ENCODE measurements at regions not wholly inside any gene's neighbourhood (a gene's known extent, or its start where the extent isn't known, plus 50 kb on each side); places are given as distances from the start of the nearest gene placed in this dataset.
"Not testable (repeated sequence)": the region's sequence is repeated elsewhere in the genome, so short reads cannot be mapped to it uniquely, and the experiment has no call there.

GRCh38 chr5:166576323-166576722 is 1715.1 kb upstream of the WWC1 start:
- no peaks in the 10 kb centered on the region for H3K36me3 Mint-ChIP-seq
- no peak overlapping the region for H3K27ac Mint-ChIP-seq
- no peak for ATAC-seq
- H3K27me3 Mint-ChIP-seq = no peaks in the 10 kb centered on the region
- H3K4me1 Mint-ChIP-seq = no peaks in the 10 kb centered on the region
- no peak overlapping the region for H3K4me3 Mint-ChIP-seq
- peaks cover 4% of the 10 kb centered on the region for H3K9me3 Mint-ChIP-seq

- H3K4me1 Mint-ChIP-seq = no peaks in the 10 kb centered on the region
- H3K9me3 Mint-ChIP-seq = peaks cover 6% of the 10 kb centered on the region
- no peak overlapping the region for H3K4me3 Mint-ChIP-seq
- H3K27me3 Mint-ChIP-seq = no peaks in the 10 kb centered on the region
- no peak overlapping the region for H3K27ac Mint-ChIP-seq
- no peak for ATAC-seq
- H3K36me3 Mint-ChIP-seq = no peaks in the 10 kb centered on the region
Observed at GRCh38 chr5:166581826-166582225, 1709.6 kb upstream of the WWC1 start.

- no peak for ATAC-seq
- peaks cover 6% of the 10 kb centered on the region for H3K9me3 Mint-ChIP-seq
- no peaks in the 10 kb centered on the region for H3K36me3 Mint-ChIP-seq
- H3K4me3 Mint-ChIP-seq = no peak overlapping the region
- H3K4me1 Mint-ChIP-seq = no peaks in the 10 kb centered on the region
- no peak overlapping the region for H3K27ac Mint-ChIP-seq
- no peaks in the 10 kb centered on the region for H3K27me3 Mint-ChIP-seq
Observed at GRCh38 chr5:166582416-166582815, 1709.0 kb upstream of the WWC1 start.

- Mint-ChIP-seq H3K4me3 (no peak overlapping the region), H3K9me3 (peaks cover 4% of the 10 kb centered on the region), H3K27ac (no peak overlapping the region), H3K27me3 (no peaks in the 10 kb centered on the region), H3K4me1 (no peaks in the 10 kb centered on the region), H3K36me3 (no peaks in the 10 kb centered on the region)
- no peak for ATAC-seq
Observed at GRCh38 chr5:166594567-166594966, 1696.9 kb upstream of the WWC1 start.

- Mint-ChIP-seq H3K36me3 (no peaks in the 10 kb centered on the region), H3K27ac (no peak overlapping the region), H3K4me1 (no peaks in the 10 kb centered on the region), H3K4me3 (no peak overlapping the region), H3K27me3 (no peaks in the 10 kb centered on the region), H3K9me3 (peaks cover 6% of the 10 kb centered on the region)
- no peak for ATAC-seq
Observed at GRCh38 chr5:166595274-166595951, 1696.0 kb upstream of the WWC1 start.

GRCh38 chr5:166596043-166596442 is 1695.4 kb upstream of the WWC1 start:
- Mint-ChIP-seq H3K27ac (no peak overlapping the region), H3K4me1 (no peaks in the 10 kb centered on the region), H3K27me3 (no peaks in the 10 kb centered on the region), H3K4me3 (no peak overlapping the region), H3K36me3 (no peaks in the 10 kb centered on the region), H3K9me3 (peaks cover 6% of the 10 kb centered on the region)
- no peak for ATAC-seq

GRCh38 chr5:166602271-166602670 is 1689.2 kb upstream of the WWC1 start:
- Mint-ChIP-seq H3K36me3 (no peaks in the 10 kb centered on the region), H3K27me3 (no peaks in the 10 kb centered on the region), H3K9me3 (peaks cover 16% of the 10 kb centered on the region), H3K27ac (no peak overlapping the region), H3K4me1 (no peaks in the 10 kb centered on the region), H3K4me3 (no peak overlapping the region)
- no peak for ATAC-seq

- Mint-ChIP-seq H3K9me3 (peaks cover 7% of the 10 kb centered on the region), H3K27me3 (no peaks in the 10 kb centered on the region), H3K4me3 (no peak overlapping the region), H3K27ac (no peak overlapping the region), H3K36me3 (no peaks in the 10 kb centered on the region), H3K4me1 (no peaks in the 10 kb centered on the region)
- no peak for ATAC-seq
Observed at GRCh38 chr5:166617507-166617906, 1673.9 kb upstream of the WWC1 start.

- no peaks in the 10 kb centered on the region for H3K36me3 Mint-ChIP-seq
- peaks cover 9% of the 10 kb centered on the region for H3K9me3 Mint-ChIP-seq
Observed at GRCh38 chr5:166618526-166618925, 1672.9 kb upstream of the WWC1 start.

GRCh38 chr5:166624573-166624972 is 1666.9 kb upstream of the WWC1 start:
- ATAC-seq = no peak
- Mint-ChIP-seq H3K27ac (no peak overlapping the region), H3K4me3 (no peak overlapping the region), H3K36me3 (no peaks in the 10 kb centered on the region), H3K4me1 (no peaks in the 10 kb centered on the region), H3K9me3 (peaks cover 6% of the 10 kb centered on the region), H3K27me3 (no peaks in the 10 kb centered on the region)

More at GRCh38 chr5:166618526-166618925, 1672.9 kb upstream of the WWC1 start:
- no peaks in the 10 kb centered on the region for H3K27me3 Mint-ChIP-seq
- no peak overlapping the region for H3K27ac Mint-ChIP-seq
- ATAC-seq = no peak
- no peak overlapping the region for H3K4me3 Mint-ChIP-seq
- no peaks in the 10 kb centered on the region for H3K4me1 Mint-ChIP-seq

- Mint-ChIP-seq H3K9me3 (peaks cover 6% of the 10 kb centered on the region), H3K27ac (no peak overlapping the region), H3K4me1 (no peaks in the 10 kb centered on the region), H3K36me3 (no peaks in the 10 kb centered on the region), H3K27me3 (no peaks in the 10 kb centered on the region), H3K4me3 (no peak overlapping the region)
- ATAC-seq = no peak
Observed at GRCh38 chr5:166625210-166625865, 1666.1 kb upstream of the WWC1 start.

GRCh38 chr5:166637295-166637694 is 1654.2 kb upstream of the WWC1 start:
- Mint-ChIP-seq H3K4me3 (no peak overlapping the region), H3K27ac (no peak overlapping the region), H3K4me1 (no peaks in the 10 kb centered on the region), H3K9me3 (no peaks in the 10 kb centered on the region), H3K36me3 (no peaks in the 10 kb centered on the region), H3K27me3 (no peaks in the 10 kb centered on the region)
- ATAC-seq = no peak

GRCh38 chr5:166639151-166639550 is 1652.3 kb upstream of the WWC1 start:
- peak; percentile 34 for ATAC-seq
- H3K9me3 Mint-ChIP-seq = no peaks in the 10 kb centered on the region
- no peaks in the 10 kb centered on the region for H3K27me3 Mint-ChIP-seq
- no peaks in the 10 kb centered on the region for H3K36me3 Mint-ChIP-seq
- no peak overlapping the region for H3K4me3 Mint-ChIP-seq
- H3K27ac Mint-ChIP-seq = no peak overlapping the region
- H3K4me1 Mint-ChIP-seq = no peaks in the 10 kb centered on the region

- not testable (repeated sequence) for ATAC-seq, H3K27ac Mint-ChIP-seq, H3K9me3 Mint-ChIP-seq, H3K4me1 Mint-ChIP-seq, H3K27me3 Mint-ChIP-seq, H3K4me3 Mint-ChIP-seq, H3K36me3 Mint-ChIP-seq
Observed at GRCh38 chr5:166640136-166640535, 1651.3 kb upstream of the WWC1 start.

GRCh38 chr5:166648736-166649135 is 1642.7 kb upstream of the WWC1 start:
- Mint-ChIP-seq H3K27ac (no peak overlapping the region), H3K36me3 (no peaks in the 10 kb centered on the region), H3K4me3 (no peak overlapping the region), H3K9me3 (peaks cover 7% of the 10 kb centered on the region), H3K27me3 (no peaks in the 10 kb centered on the region), H3K4me1 (no peaks in the 10 kb centered on the region)
- no peak for ATAC-seq

- Mint-ChIP-seq H3K4me3 (no peak overlapping the region), H3K4me1 (no peaks in the 10 kb centered on the region), H3K27me3 (no peaks in the 10 kb centered on the region), H3K9me3 (peaks cover 6% of the 10 kb centered on the region), H3K36me3 (no peaks in the 10 kb centered on the region), H3K27ac (no peak overlapping the region)
- no peak for ATAC-seq
Observed at GRCh38 chr5:166649676-166650075, 1641.8 kb upstream of the WWC1 start.
